Neural progenitor cell (in vitro differentiated cells): ENCODE measurements at regions not wholly inside any gene's neighbourhood (a gene's known extent, or its start where the extent isn't known, plus 50 kb on each side); places are given as distances from the start of the nearest gene placed in this dataset.

Experiments
- DNase-seq: peaks from one replicate; pipeline ENCODE4 v3.0.0-alpha.2; 2016; ENCODE audit warnings: low spot score
- H2AFZ ChIP-seq: fragments of 200-600 bp; sonication (generic); replicated peaks from 2 replicates; pipeline ENCODE4 v1.6.1; 2016; ENCODE audit warnings: antibody characterized with exemption
- H3F3A ChIP-seq: fragments of 200-600 bp; sonication (generic); 2 replicates; pipeline ENCODE4 v1.6.1; 2016; ENCODE audit warnings: antibody characterized with exemption, low read depth
- H3K27ac ChIP-seq: fragments of 200-600 bp; sonication (generic); 2 replicates; pipeline ENCODE4 v1.5.1; 2016; ENCODE audit warnings: mild to moderate bottlenecking
- H3K27me3 ChIP-seq: fragments of 200-600 bp; sonication (generic); 2 replicates; pipeline ENCODE4 v1.6.1; 2016; ENCODE audit warnings: mild to moderate bottlenecking, moderate library complexity
- H3K36me3 ChIP-seq: fragments of 200-600 bp; sonication (generic); 2 replicates; pipeline ENCODE4 v1.5.1; 2016
- H3K4me1 ChIP-seq: fragments of 200-600 bp; sonication (generic); 2 replicates; pipeline ENCODE4 v1.6.1; 2016; ENCODE audit warnings: mixed run types
- H3K4me2 ChIP-seq: fragments of 200-600 bp; sonication (generic); 2 replicates; pipeline ENCODE4 v1.6.1; 2016
- H3K4me3 ChIP-seq: fragments of 200-600 bp; sonication (generic); 2 replicates; pipeline ENCODE4 v1.5.1; 2016
- H3K79me2 ChIP-seq: fragments of 200-600 bp; sonication (generic); 2 replicates; pipeline ENCODE4 v1.6.1; 2016; ENCODE audit warnings: low read depth
- H3K9ac ChIP-seq: fragments of 200-600 bp; sonication (generic); 2 replicates; pipeline ENCODE4 v1.6.1; 2016
- H3K9me3 ChIP-seq: fragments of 200-600 bp; sonication (generic); 2 replicates; pipeline ENCODE4 v1.5.1; 2016; ENCODE audit warnings: low read depth
- H4K20me1 ChIP-seq: fragments of 200-600 bp; sonication (generic); 2 replicates; pipeline ENCODE4 v1.6.1; 2016; ENCODE audit warnings: low read depth
- H3K27ac Mint-ChIP-seq: 3 replicates; pipeline ENCODE4 v1.8.0; 2021; ENCODE audit warnings: mixed read lengths
- H3K27me3 Mint-ChIP-seq: 2 replicates; pipeline ENCODE4 v1.8.0; 2022; ENCODE audit warnings: low read depth, mild to moderate bottlenecking, inconsistent platforms, moderate library complexity, mixed read lengths; ENCODE audit not compliant: insufficient read depth
- H3K36me3 Mint-ChIP-seq: 3 replicates; pipeline ENCODE4 v1.8.0; 2021; ENCODE audit warnings: mixed read lengths
- H3K4me1 Mint-ChIP-seq: 3 replicates; pipeline ENCODE4 v1.8.0; 2021; ENCODE audit warnings: mixed read lengths
- H3K4me3 Mint-ChIP-seq: 3 replicates; pipeline ENCODE4 v1.8.0; 2021; ENCODE audit warnings: mild to moderate bottlenecking, moderate library complexity, mixed read lengths
- H3K9me3 Mint-ChIP-seq: 3 replicates; pipeline ENCODE4 v1.8.0; 2020; ENCODE audit warnings: mixed read lengths
- CTCF ChIP-seq: fragments of 200-600 bp; sonication (generic); IDR thresholded peaks from 2 replicates; pipeline ENCODE4 v1.5.1; 2017; ENCODE audit warnings: antibody characterized with exemption, mild to moderate bottlenecking
- EZH2 ChIP-seq: fragments of 200-600 bp; sonication (generic); IDR thresholded peaks from 2 replicates; pipeline ENCODE4 v1.6.1; 2017; ENCODE audit warnings: antibody characterized with exemption, mild to moderate bottlenecking, moderate library complexity
- EZH2phosphoT487 ChIP-seq: fragments of 200-600 bp; sonication (generic); IDR thresholded peaks from 2 replicates; pipeline ENCODE4 v1.6.1; 2017; ENCODE audit warnings: antibody characterized with exemption

GRCh38 chr3:176562331-176562730 is 635.0 kb downstream of the TBL1XR1 start:
- DNase-seq: peak; percentile 67
- no peaks in the 10 kb centered on the region for H3K36me3 ChIP-seq
- H3K4me2 ChIP-seq: peak overlapping the region; percentile 19
- no peaks in the 10 kb centered on the region for H3K9me3 Mint-ChIP-seq
- H3K9ac ChIP-seq: no peak overlapping the region
- peaks cover 13% of the 10 kb centered on the region for H3F3A ChIP-seq
- H3K27ac ChIP-seq: peak overlapping the region; percentile 66
- no peaks in the 10 kb centered on the region for H3K4me1 Mint-ChIP-seq
- H3K4me3 ChIP-seq: no peak overlapping the region
- H3K4me1 ChIP-seq: peaks cover 14% of the 10 kb centered on the region
- TF ChIP-seq EZH2 (no peak), CTCF (no peak), EZH2phosphoT487 (no peak)
- no peaks in the 10 kb centered on the region for H4K20me1 ChIP-seq
- no peaks in the 10 kb centered on the region for H3K9me3 ChIP-seq
- H3K36me3 Mint-ChIP-seq: no peaks in the 10 kb centered on the region
- no peak overlapping the region for H3K4me3 Mint-ChIP-seq
- H3K27me3 ChIP-seq: no peaks in the 10 kb centered on the region
- H2AFZ ChIP-seq: no peak overlapping the region
- no peaks in the 10 kb centered on the region for H3K79me2 ChIP-seq
- no peaks in the 10 kb centered on the region for H3K27me3 Mint-ChIP-seq
- no peak overlapping the region for H3K27ac Mint-ChIP-seq

DNA sequence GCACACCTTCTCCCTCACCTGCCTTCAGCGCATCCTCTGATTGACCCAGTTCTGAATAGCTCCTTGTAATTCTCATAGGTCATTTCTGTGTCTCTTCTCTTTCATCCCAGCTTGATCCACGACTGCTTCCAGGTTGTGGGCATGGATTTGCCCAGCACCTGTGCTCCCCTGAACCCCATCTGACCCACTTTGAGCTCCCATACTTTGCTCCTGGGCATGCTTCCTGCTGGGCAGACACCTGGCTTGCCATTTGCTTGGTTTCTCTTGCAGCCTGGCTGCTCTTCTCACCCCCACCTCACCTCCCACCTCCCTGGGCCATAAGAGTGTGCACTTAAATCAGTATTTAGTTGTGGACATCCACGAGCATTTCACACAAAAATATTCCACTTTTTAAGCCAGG is 635.5 kb downstream of the TBL1XR1 start:
- Histone ChIP-seq H3K4me2 (peak overlapping the region; percentile 19), H3F3A (peaks cover 13% of the 10 kb centered on the region), H3K9ac (no peak overlapping the region), H4K20me1 (no peaks in the 10 kb centered on the region), H3K4me3 (no peak overlapping the region), H3K9me3 (no peaks in the 10 kb centered on the region), H3K27me3 (no peaks in the 10 kb centered on the region), H3K4me1 (peaks cover 14% of the 10 kb centered on the region), H3K79me2 (no peaks in the 10 kb centered on the region), H3K36me3 (no peaks in the 10 kb centered on the region), H3K27ac (peak overlapping the region; percentile 66), H2AFZ (no peak overlapping the region)
- Mint-ChIP-seq H3K4me3 (no peak overlapping the region), H3K9me3 (no peaks in the 10 kb centered on the region), H3K4me1 (no peaks in the 10 kb centered on the region), H3K27me3 (no peaks in the 10 kb centered on the region), H3K27ac (no peak overlapping the region), H3K36me3 (no peaks in the 10 kb centered on the region)
- DNase-seq: no peak
- TF ChIP-seq CTCF (no peak), EZH2phosphoT487 (no peak), EZH2 (no peak)

- Histone ChIP-seq H3K4me1 (no peaks in the 10 kb centered on the region), H3K79me2 (no peaks in the 10 kb centered on the region), H3K36me3 (no peaks in the 10 kb centered on the region), H4K20me1 (no peaks in the 10 kb centered on the region), H3K9me3 (no peaks in the 10 kb centered on the region), H3K4me3 (no peak overlapping the region), H3K27ac (no peak overlapping the region), H3K9ac (no peak overlapping the region), H3K4me2 (no peak overlapping the region), H2AFZ (no peak overlapping the region), H3K27me3 (no peaks in the 10 kb centered on the region), H3F3A (no peaks in the 10 kb centered on the region)
- no peak overlapping the region for H3K4me3 Mint-ChIP-seq
- no peaks in the 10 kb centered on the region for H3K36me3 Mint-ChIP-seq
- no peaks in the 10 kb centered on the region for H3K4me1 Mint-ChIP-seq
- H3K27ac Mint-ChIP-seq: no peak overlapping the region
- no peaks in the 10 kb centered on the region for H3K27me3 Mint-ChIP-seq
- no peak for DNase-seq
- TF ChIP-seq CTCF: no peak
- TF ChIP-seq EZH2: no peak
- no peak for TF ChIP-seq EZH2phosphoT487
- no peaks in the 10 kb centered on the region for H3K9me3 Mint-ChIP-seq
Measured at GRCh38 chr3:176554791-176555654, 642.3 kb downstream of the TBL1XR1 start.
